ENCODE measurements at regions not wholly inside any gene's neighbourhood (a gene's known extent, or its start where the extent isn't known, plus 50 kb on each side); places are given as distances from the start of the nearest gene placed in this dataset.

DNA sequence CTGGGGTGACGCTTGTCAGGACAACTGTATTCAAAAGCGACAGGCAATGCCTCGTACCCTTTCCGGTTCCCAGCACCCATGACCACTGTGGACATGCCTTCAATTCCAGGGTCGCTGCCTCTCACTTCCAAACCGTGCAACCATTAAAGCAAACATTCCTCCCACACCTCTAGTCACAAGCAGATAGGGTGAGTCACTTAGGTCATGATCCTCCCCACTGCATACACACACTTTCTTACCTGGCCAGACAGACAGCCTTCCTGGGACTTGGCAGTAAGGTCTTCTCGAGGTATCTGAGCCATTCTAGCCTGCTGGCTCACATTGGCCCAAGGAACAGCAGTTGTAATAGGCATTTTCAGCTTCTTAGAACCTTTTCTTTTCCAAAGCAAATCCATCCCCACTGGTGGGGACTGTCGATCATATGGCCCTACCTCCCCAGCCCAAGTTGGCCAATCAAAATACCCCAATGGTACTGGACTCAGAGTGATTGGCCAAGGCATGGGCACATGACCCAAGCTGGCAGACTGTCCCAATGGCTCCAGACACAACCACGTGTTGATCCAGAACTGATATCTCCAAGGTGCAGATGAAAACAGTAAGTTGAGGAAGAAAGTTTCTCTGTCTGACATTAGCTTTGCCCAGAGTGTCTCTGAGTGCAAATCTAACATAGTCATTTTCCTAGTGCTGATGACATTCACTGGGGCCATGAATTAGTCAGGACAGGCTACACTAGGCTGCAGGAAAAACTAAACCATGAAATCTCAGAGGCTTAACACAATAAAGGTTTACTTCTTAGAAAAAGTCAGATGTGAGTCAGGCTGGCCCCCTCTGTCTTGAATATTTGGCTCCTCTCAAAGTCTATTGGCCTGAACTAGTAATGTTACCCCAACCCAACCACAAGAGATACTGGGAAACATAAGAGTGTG is 113.8 kb downstream of the RRAGC start (continued):
- TF ChIP-seq, protein P1, sequence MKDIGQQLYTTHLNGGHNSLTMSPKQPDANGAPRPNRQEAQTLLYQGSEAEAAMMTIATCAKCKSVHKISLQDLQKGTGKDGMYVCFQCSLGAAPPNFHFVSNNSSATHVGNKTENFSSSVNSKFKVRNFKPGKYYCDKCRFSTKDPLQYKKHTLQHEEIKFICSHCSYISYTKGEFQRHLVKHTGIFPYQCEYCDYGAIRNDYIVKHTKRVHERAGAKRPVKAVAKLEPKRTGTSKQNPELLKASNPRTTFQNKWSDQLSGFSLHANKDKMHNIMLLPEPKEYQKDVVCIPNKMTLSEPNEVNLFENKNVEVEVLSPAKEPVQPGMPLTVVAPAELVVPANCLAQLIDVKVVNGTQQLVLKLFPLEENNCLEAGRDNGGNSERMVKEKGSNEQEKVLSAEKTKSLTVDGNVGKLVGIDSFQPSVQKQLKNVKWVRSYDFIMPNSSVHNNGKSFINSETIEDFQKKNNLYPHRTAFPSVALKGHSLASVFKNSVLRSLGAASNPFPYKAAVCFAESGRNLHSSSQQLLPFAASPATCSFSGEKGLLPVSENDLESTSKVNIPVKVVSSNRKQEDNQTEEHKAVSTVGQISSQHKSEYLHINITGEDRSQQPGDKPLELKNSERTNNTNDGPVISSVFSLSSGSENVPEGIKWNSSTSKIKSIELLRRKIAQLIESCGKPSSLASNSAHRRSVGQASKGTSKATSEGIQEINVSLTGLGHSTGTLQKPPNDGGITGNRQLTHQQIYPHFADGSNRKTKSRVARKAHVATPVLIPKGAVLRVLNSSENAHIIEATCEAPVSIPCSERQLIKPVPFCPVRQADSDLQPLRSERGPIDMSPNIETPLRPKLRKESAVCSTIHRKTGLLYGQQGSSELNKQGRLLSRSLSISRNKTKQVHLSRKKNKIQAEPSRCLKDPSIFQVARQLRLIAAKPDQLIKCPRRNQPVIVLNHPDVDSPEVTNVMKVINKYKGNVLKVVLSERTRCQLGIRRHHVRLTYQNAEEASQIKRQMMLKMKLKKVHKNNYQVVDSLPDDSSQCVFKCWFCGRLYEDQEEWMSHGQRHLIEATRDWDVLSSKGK (CRISPR knock-in tag; IDR thresholded peaks at IDR 0.05): no peak
- TF ChIP-seq TSC22D4 (tag; IDR thresholded peaks at IDR 0.05) (no peak), SMARCE1 (IDR thresholded peaks at IDR 0.05) (peak; percentile 93), RFX1 (IDR thresholded peaks at IDR 0.05) (no peak), SMC3 (conservative IDR thresholded peaks at IDR 0.05; ENCODE audit: insufficient read depth, low read depth, low read length) (no peak), ADNP (tag; IDR thresholded peaks at IDR 0.05) (no peak), SMARCA4 (IDR thresholded peaks at IDR 0.05) (peak; percentile 86), JUNB (CRISPR knock-in tag; conservative IDR thresholded peaks at IDR 0.05) (no peak), FOS (IDR thresholded peaks at IDR 0.05; ENCODE audit: extremely low read depth, insufficient read length) (no peak), SREBF1 (IDR thresholded peaks at IDR 0.05; ENCODE audit: borderline replicate concordance, low read depth, low read length) (no peak), SIX5 (IDR thresholded peaks at IDR 0.05; ENCODE audit: borderline replicate concordance in 1 of 2, insufficient read depth in 1 of 2, low read depth in 1 of 2, low read length in 2 of 2) (no peak), ZNF316 (IDR thresholded peaks at IDR 0.05) (no peak), CTBP1 (IDR thresholded peaks at IDR 0.05; ENCODE audit: borderline replicate concordance) (peak; percentile 59), KDM1A (IDR thresholded peaks at IDR 0.05) (no peak), ZNF24 (IDR thresholded peaks at IDR 0.05) (no peak), BHLHE40 (IDR thresholded peaks at IDR 0.05; ENCODE audit: low read length) (peak; percentile 81), KAT2B (IDR thresholded peaks at IDR 0.05; ENCODE audit: low read depth, low read length) (no peak), HDGF (IDR thresholded peaks at IDR 0.05) (0 out of 2 replicates have a peak, but pooled peaks have one; percentile 25), ZNF830 (CRISPR knock-in tag; IDR thresholded peaks at IDR 0.05) (no peak), MCM5 (IDR thresholded peaks at IDR 0.05; ENCODE audit: low read depth) (no peak)
- TF ChIP-seq, protein P2, sequence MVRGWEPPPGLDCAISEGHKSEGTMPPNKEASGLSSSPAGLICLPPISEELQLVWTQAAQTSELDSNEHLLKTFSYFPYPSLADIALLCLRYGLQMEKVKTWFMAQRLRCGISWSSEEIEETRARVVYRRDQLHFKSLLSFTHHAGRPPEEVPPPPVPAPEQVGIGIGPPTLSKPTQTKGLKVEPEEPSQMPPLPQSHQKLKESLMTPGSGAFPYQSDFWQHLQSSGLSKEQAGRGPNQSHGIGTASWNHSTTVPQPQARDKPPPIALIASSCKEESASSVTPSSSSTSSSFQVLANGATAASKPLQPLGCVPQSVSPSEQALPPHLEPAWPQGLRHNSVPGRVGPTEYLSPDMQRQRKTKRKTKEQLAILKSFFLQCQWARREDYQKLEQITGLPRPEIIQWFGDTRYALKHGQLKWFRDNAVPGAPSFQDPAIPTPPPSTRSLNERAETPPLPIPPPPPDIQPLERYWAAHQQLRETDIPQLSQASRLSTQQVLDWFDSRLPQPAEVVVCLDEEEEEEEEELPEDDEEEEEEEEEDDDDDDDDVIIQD (CRISPR knock-in tag; IDR thresholded peaks at IDR 0.05): no peak
- TF ChIP-seq, protein P3, sequence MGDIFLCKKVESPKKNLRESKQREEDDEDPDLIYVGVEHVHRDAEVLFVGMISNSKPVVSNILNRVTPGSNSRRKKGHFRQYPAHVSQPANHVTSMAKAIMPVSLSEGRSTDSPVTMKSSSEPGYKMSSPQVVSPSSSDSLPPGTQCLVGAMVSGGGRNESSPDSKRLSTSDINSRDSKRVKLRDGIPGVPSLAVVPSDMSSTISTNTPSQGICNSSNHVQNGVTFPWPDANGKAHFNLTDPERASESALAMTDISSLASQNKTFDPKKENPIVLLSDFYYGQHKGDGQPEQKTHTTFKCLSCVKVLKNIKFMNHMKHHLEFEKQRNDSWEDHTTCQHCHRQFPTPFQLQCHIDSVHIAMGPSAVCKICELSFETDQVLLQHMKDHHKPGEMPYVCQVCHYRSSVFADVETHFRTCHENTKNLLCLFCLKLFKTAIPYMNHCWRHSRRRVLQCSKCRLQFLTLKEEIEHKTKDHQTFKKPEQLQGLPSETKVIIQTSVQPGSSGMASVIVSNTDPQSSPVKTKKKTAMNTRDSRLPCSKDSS (IDR thresholded peaks at IDR 0.05; ENCODE audit: low read depth, partially characterized antibody): no peak
- TF ChIP-seq, protein P4, sequence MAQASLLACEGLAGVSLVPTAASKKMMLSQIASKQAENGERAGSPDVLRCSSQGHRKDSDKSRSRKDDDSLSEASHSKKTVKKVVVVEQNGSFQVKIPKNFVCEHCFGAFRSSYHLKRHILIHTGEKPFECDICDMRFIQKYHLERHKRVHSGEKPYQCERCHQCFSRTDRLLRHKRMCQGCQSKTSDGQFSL (CRISPR knock-in tag; IDR thresholded peaks at IDR 0.05): no peak
- TF ChIP-seq, protein P4 (tag; IDR thresholded peaks at IDR 0.05): no peak

All from K562 (cell line).